ENCODE measurements at regions not wholly inside any gene's neighbourhood (a gene's known extent, or its start where the extent isn't known, plus 50 kb on each side); places are given as distances from the start of the nearest gene placed in this dataset.

GRCh38 chr12:73841963-73842362 lies 695.7 kb upstream of the ATXN7L3B start:
- TF ChIP-seq CTCF (IDR thresholded peaks at IDR 0.05; ENCODE audit: poor library complexity, severe bottlenecking) (no peak), REST (IDR thresholded peaks at IDR 0.05; ENCODE audit: borderline replicate concordance) (no peak), POLR2AphosphoS5 (IDR thresholded peaks at IDR 0.05) (no peak), RAD21 (conservative IDR thresholded peaks at IDR 0.05) (no peak), EZH2 (IDR thresholded peaks at IDR 0.05; ENCODE audit: borderline replicate concordance, insufficient read depth, low read length, poor library complexity, severe bottlenecking) (no peak), EP300 (conservative IDR thresholded peaks at IDR 0.05; ENCODE audit: poor library complexity, severe bottlenecking) (no peak)

Data from neural cell (in vitro differentiated cells).